Thoracic aorta (tissue), 2 donors: ENCODE measurements at regions not wholly inside any gene's neighbourhood (a gene's known extent, or its start where the extent isn't known, plus 50 kb on each side); places are given as distances from the start of the nearest gene placed in this dataset.

Experiments
- ATAC-seq: fragments of 150-250 bp; one replicate; pipeline ENCODE4 v1.8.0; 2017; ENCODE audit warnings: low read depth; ENCODE audit not compliant: insufficient number of reproducible peaks, low FRiP score
- DNase-seq: peaks from one replicate; pipeline ENCODE4 v3.0.0-alpha.2; 2020; ENCODE audit warnings: low spot score
- H3K27ac ChIP-seq, 2 donors: fragments of 200-600 bp; sonication (generic); 1 replicate in 1 of 2; 2 replicates in 1 of 2; pipeline ENCODE4 v1.5.1; 2016; ENCODE audit warnings: mild to moderate bottlenecking in 2 of 2, moderate library complexity in 2 of 2
- H3K27me3 ChIP-seq: fragments of 200-600 bp; sonication (generic); replicated peaks from 2 replicates; pipeline ENCODE4 v1.6.0; 2016; ENCODE audit warnings: mild to moderate bottlenecking; ENCODE audit not compliant: insufficient read depth
- H3K36me3 ChIP-seq: fragments of 200-600 bp; sonication (generic); one replicate; pipeline ENCODE4 v1.5.1; 2016
- H3K4me1 ChIP-seq, 2 donors: fragments of 200-600 bp; sonication (generic); 1 replicate in 1 of 2; 2 replicates in 1 of 2; pipeline versions ENCODE4 v1.5.1 to v1.6.0; 2016; ENCODE audit warnings: low read depth in 2 of 2, mild to moderate bottlenecking in 1 of 2; ENCODE audit not compliant: control insufficient read depth in 1 of 2
- H3K4me3 ChIP-seq: fragments of 200-600 bp; sonication (generic); 2 replicates; pipeline ENCODE4 v1.5.1; 2016; ENCODE audit warnings: mild to moderate bottlenecking
- H3K9me3 ChIP-seq: fragments of 200-600 bp; sonication (generic); 2 replicates; pipeline ENCODE4 v1.5.1; 2016
- CTCF ChIP-seq: fragments of 200-600 bp; sonication (generic); IDR thresholded peaks from one replicate; pipeline ENCODE4 v1.5.1; 2019; ENCODE audit warnings: antibody characterized with exemption

- Histone ChIP-seq H3K27me3 (no peaks in the 10 kb centered on the region), H3K4me1 (no peaks in the 10 kb centered on the region), H3K36me3 (no peaks in the 10 kb centered on the region), H3K27ac (no peak overlapping the region), H3K9me3 (no peaks in the 10 kb centered on the region), H3K4me3 (no peak overlapping the region)
- TF ChIP-seq CTCF = no peak
- ATAC-seq (no peak), DNase-seq (no peak)
Measured at GRCh38 chr20:12067686-12068085, 150.0 kb downstream of the BTBD3 start.

- no peak overlapping the region for H3K27ac ChIP-seq
- H3K4me3 ChIP-seq = no peak overlapping the region
- no peaks in the 10 kb centered on the region for H3K27me3 ChIP-seq
- no peaks in the 10 kb centered on the region for H3K36me3 ChIP-seq
- no peak for TF ChIP-seq CTCF
- H3K4me1 ChIP-seq = no peaks in the 10 kb centered on the region
- ATAC-seq (no peak), DNase-seq (no peak)
- no peaks in the 10 kb centered on the region for H3K9me3 ChIP-seq
Measured at GRCh38 chr20:12068121-12068520, 150.4 kb downstream of the BTBD3 start.

- no peak for TF ChIP-seq CTCF
- Histone ChIP-seq H3K9me3 (no peaks in the 10 kb centered on the region), H3K27me3 (no peaks in the 10 kb centered on the region), H3K36me3 (no peaks in the 10 kb centered on the region), H3K4me3 (no peak overlapping the region), H3K27ac (no peak overlapping the region), H3K4me1 (no peaks in the 10 kb centered on the region)
- ATAC-seq (no peak), DNase-seq (no peak)
Measured at GRCh38 chr20:12069181-12069580, 151.5 kb downstream of the BTBD3 start.

- DNase-seq (no peak), ATAC-seq (no peak)
- no peaks in the 10 kb centered on the region for H3K9me3 ChIP-seq
- TF ChIP-seq CTCF = no peak
- no peaks in the 10 kb centered on the region for H3K4me1 ChIP-seq
- no peak overlapping the region for H3K27ac ChIP-seq
- H3K36me3 ChIP-seq = no peaks in the 10 kb centered on the region
- no peak overlapping the region for H3K4me3 ChIP-seq
- no peaks in the 10 kb centered on the region for H3K27me3 ChIP-seq
Measured at GRCh38 chr20:12072221-12072953, 154.7 kb downstream of the BTBD3 start.

- ATAC-seq = no peak
- Histone ChIP-seq H3K27me3 (no peaks in the 10 kb centered on the region), H3K9me3 (no peaks in the 10 kb centered on the region), H3K4me3 (no peak overlapping the region), H3K36me3 (no peaks in the 10 kb centered on the region), H3K27ac (no peak overlapping the region), H3K4me1 (no peaks in the 10 kb centered on the region)
- no peak for DNase-seq
- no peak for TF ChIP-seq CTCF
Measured at GRCh38 chr20:12072954-12073264, 155.2 kb downstream of the BTBD3 start.
